SU-DHL-6 (cell line): ENCODE measurements at regions not wholly inside any gene's neighbourhood (a gene's known extent, or its start where the extent isn't known, plus 50 kb on each side); places are given as distances from the start of the nearest gene placed in this dataset.

Source experiments
- H2AFZ ChIP-seq: fragments of 200-600 bp; sonication (generic); 2 replicates; pipeline ENCODE4 v1.6.1; 2014; ENCODE audit warnings: low read depth, mild to moderate bottlenecking, moderate library complexity, mixed read lengths, antibody characterized with exemption, low read length; ENCODE audit not compliant: severe bottlenecking
- H3F3A ChIP-seq: fragments of 200-600 bp; shearing (Covaris generic); 2 replicates; pipeline ENCODE4 v1.6.0; 2016; ENCODE audit warnings: antibody characterized with exemption, mild to moderate bottlenecking; ENCODE audit not compliant: insufficient read depth
- H3K27ac ChIP-seq: fragments of 200-600 bp; sonication (generic); 2 replicates; pipeline ENCODE4 v1.5.1; 2016; ENCODE audit warnings: low read depth, mild to moderate bottlenecking, low read length, moderate library complexity, mixed read lengths
- H3K27me3 ChIP-seq: fragments of 200-600 bp; sonication (generic), shearing (Covaris generic); 2 replicates; pipeline ENCODE4 v1.6.0; 2014; ENCODE audit warnings: mild to moderate bottlenecking, low read length
- H3K36me3 ChIP-seq: fragments of 200-600 bp; sonication (generic); 2 replicates; pipeline ENCODE4 v1.6.1; 2014; ENCODE audit warnings: mild to moderate bottlenecking, low read length, mixed read lengths
- H3K4me2 ChIP-seq: fragments of 300-600, 200-600 bp; shearing (Covaris generic), sonication (generic); 2 replicates; pipeline ENCODE4 v1.6.0; 2014; ENCODE audit warnings: low read length, low read depth, mild to moderate bottlenecking; ENCODE audit not compliant: poor library complexity, severe bottlenecking
- H3K4me3 ChIP-seq: fragments of 200-600 bp; sonication (generic); 2 replicates; pipeline ENCODE4 v1.5.1; 2014; ENCODE audit warnings: antibody characterized with exemption, low read length, mild to moderate bottlenecking, mixed read lengths; ENCODE audit not compliant: insufficient read depth, poor library complexity, severe bottlenecking
- H3K79me2 ChIP-seq: fragments of 200-600 bp; sonication (generic); 2 replicates; pipeline ENCODE4 v1.6.1; 2014; ENCODE audit warnings: mild to moderate bottlenecking, low read length, moderate library complexity; ENCODE audit not compliant: insufficient read depth
- H3K9ac ChIP-seq: fragments of 200-600 bp; sonication (generic); 2 replicates; pipeline ENCODE4 v1.7.0; 2014; ENCODE audit warnings: mild to moderate bottlenecking, low read length
- H3K9me2 ChIP-seq: fragments of 200-600 bp; sonication (generic); replicated peaks from 2 replicates; pipeline ENCODE4 v1.6.1; 2014; ENCODE audit warnings: low read length; ENCODE audit not compliant: insufficient read depth
- H3K9me3 ChIP-seq: fragments of 200-600 bp; sonication (generic); 2 replicates; pipeline ENCODE4 v1.6.1; 2014; ENCODE audit warnings: low read length, mixed read lengths; ENCODE audit not compliant: insufficient read depth
- H4K20me1 ChIP-seq: fragments of 200-600 bp; sonication (generic); 2 replicates; pipeline ENCODE4 v1.6.1; 2014; ENCODE audit warnings: low read depth, mild to moderate bottlenecking, antibody characterized with exemption, low read length, moderate library complexity, mixed read lengths
- CTCF ChIP-seq: fragments of 200-600 bp; sonication (generic); IDR thresholded peaks from one replicate; pipeline ENCODE4 v1.5.1; 2017; ENCODE audit warnings: antibody characterized with exemption, mild to moderate bottlenecking, low read length, moderate library complexity; ENCODE audit not compliant: insufficient read depth, poor library complexity, severe bottlenecking
- EZH2phosphoT487 ChIP-seq: fragments of 200-600 bp; sonication (generic), shearing (Covaris generic); conservative IDR thresholded peaks from 2 replicates; pipeline ENCODE4 v1.6.1; 2018; ENCODE audit warnings: mild to moderate bottlenecking, antibody characterized with exemption, low read length, moderate library complexity, mixed read lengths

DNA sequence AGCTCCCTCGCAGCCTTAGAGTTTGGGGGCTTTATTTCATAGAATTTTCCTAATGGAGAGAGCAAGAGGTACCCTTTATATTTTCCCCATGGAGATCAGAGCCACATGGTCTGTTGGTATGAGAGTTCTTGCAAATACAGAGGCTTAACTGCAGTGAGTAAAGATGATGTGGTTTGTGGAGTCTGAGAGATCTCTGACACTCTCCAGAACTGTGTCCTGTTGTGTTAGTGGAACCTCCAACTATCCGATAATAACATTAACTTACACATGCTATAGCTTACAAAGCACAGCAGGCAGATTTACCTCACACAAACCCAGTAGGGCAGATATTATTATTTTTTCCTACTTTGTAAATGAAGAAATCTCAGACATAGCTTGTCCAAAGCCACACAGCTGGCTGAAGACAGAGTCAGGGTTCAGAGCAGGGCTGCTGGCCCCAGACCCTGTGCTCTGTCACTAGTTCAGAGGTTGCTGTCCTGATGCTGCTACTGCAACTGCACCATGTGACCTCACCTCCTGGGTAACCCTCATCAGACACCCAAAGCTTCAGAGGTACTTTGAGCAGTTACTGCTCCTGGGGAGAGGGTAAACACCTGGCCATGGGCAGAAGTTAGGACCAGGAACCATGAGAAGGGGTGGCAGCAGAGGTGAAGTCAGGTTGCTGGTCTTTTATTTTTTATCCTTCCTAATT is 384.8 kb upstream of the PROX1 start:
- H3K9me2 ChIP-seq = no peaks in the 10 kb centered on the region
- H3K9me3 ChIP-seq = no peaks in the 10 kb centered on the region
- no peak overlapping the region for H3K27ac ChIP-seq
- no peaks in the 10 kb centered on the region for H3K36me3 ChIP-seq
- H3K9ac ChIP-seq = no peak overlapping the region
- no peaks in the 10 kb centered on the region for H3K79me2 ChIP-seq
- no peak overlapping the region for H2AFZ ChIP-seq
- no peaks in the 10 kb centered on the region; the same call in 1 of the 2 replicates for H3K27me3 ChIP-seq
- H4K20me1 ChIP-seq = no peaks in the 10 kb centered on the region
- no peak overlapping the region for H3K4me2 ChIP-seq
- H3K4me3 ChIP-seq = no peak overlapping the region
- TF ChIP-seq CTCF (no peak), EZH2phosphoT487 (no peak)
- no peaks in the 10 kb centered on the region for H3F3A ChIP-seq

DNA sequence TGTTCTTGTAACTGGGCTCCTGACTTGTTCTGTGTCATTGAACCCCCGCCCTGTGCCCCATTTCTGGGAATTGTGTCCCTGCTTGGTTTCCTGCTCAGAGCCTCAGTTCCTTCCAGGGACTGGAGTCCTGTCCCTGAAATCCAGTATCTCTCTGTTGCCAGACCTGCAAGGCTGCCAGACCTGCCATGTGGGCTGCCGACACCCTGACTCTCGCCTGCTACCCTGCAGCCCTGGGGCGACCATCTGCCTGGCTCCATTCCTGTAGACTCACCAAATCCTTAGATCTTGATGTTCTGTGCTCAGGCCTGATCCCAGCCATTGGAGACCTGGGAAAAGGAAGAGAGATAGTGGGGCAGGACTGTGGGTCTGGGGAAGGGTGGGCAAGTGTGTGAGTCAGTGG is 383.3 kb upstream of the PROX1 start:
- Histone ChIP-seq H3K4me2 (no peak overlapping the region), H3K27me3 (no peaks in the 10 kb centered on the region; the same call in 1 of the 2 replicates), H3K36me3 (no peaks in the 10 kb centered on the region), H3K4me3 (no peak overlapping the region), H3K9me2 (no peaks in the 10 kb centered on the region), H2AFZ (no peak overlapping the region), H3K27ac (no peak overlapping the region), H3K9ac (no peak overlapping the region), H3K79me2 (no peaks in the 10 kb centered on the region), H3K9me3 (no peaks in the 10 kb centered on the region), H4K20me1 (no peaks in the 10 kb centered on the region), H3F3A (no peaks in the 10 kb centered on the region)
- no peak for TF ChIP-seq CTCF
- TF ChIP-seq EZH2phosphoT487 = no peak

GRCh38 chr1:213605732-213606131 is 382.0 kb upstream of the PROX1 start:
- TF ChIP-seq EZH2phosphoT487 (no peak), CTCF (no peak)
- H3K4me2 ChIP-seq = no peak overlapping the region

More at GRCh38 chr1:213605732-213606131, 382.0 kb upstream of the PROX1 start:
- Histone ChIP-seq H3K27ac (no peak overlapping the region), H3K9me2 (no peaks in the 10 kb centered on the region), H3K79me2 (no peaks in the 10 kb centered on the region), H3K27me3 (no peaks in the 10 kb centered on the region), H4K20me1 (no peaks in the 10 kb centered on the region), H3K36me3 (no peaks in the 10 kb centered on the region), H3K9me3 (no peaks in the 10 kb centered on the region), H3F3A (no peaks in the 10 kb centered on the region), H3K4me3 (no peak overlapping the region), H3K9ac (no peak overlapping the region), H2AFZ (no peak overlapping the region)
